Stimulated activated memory B cell treated with anti-CD40 and anti-IgM and Interleukin-4, amounts not matched to agents 10 μg/mL and 1 μg/mL and 100 μg/mL, for 72 hours (primary cell): ENCODE measurements at regions not wholly inside any gene's neighbourhood (a gene's known extent, or its start where the extent isn't known, plus 50 kb on each side); places are given as distances from the start of the nearest gene placed in this dataset.

Experiments used
- ATAC-seq: fragments of 150-1000 bp; cut with Tn5 transposase; 2 replicates; pipeline ENCODE4 v1.10.0; 2021
- H3K27ac Mint-ChIP-seq: one replicate; pipeline ENCODE4 v1.8.0; 2022; ENCODE audit warnings: mild to moderate bottlenecking, mixed read lengths
- H3K27me3 Mint-ChIP-seq: one replicate; pipeline ENCODE4 v1.8.0; 2022; ENCODE audit warnings: mixed read lengths
- H3K36me3 Mint-ChIP-seq: one replicate; pipeline ENCODE4 v1.8.0; 2022; ENCODE audit warnings: mixed read lengths
- H3K4me1 Mint-ChIP-seq: one replicate; pipeline ENCODE4 v1.8.0; 2022; ENCODE audit warnings: mixed read lengths
- H3K4me3 Mint-ChIP-seq: one replicate; pipeline ENCODE4 v1.8.0; 2022; ENCODE audit warnings: mild to moderate bottlenecking, moderate library complexity, mixed read lengths
- H3K9me3 Mint-ChIP-seq: one replicate; pipeline ENCODE4 v1.8.0; 2022; ENCODE audit warnings: mixed read lengths

GRCh38 chr12:85516039-85516438 lies 236.0 kb downstream of the ALX1 start:
- Mint-ChIP-seq H3K9me3 (no peaks in the 10 kb centered on the region), H3K27ac (no peak overlapping the region), H3K4me1 (no peaks in the 10 kb centered on the region), H3K36me3 (no peaks in the 10 kb centered on the region), H3K27me3 (no peaks in the 10 kb centered on the region), H3K4me3 (no peak overlapping the region)
- ATAC-seq: no peak

- Mint-ChIP-seq H3K4me3 (no peak overlapping the region), H3K4me1 (no peaks in the 10 kb centered on the region), H3K9me3 (no peaks in the 10 kb centered on the region), H3K36me3 (no peaks in the 10 kb centered on the region), H3K27ac (no peak overlapping the region), H3K27me3 (no peaks in the 10 kb centered on the region)
- ATAC-seq: peak; percentile 8
Measured at GRCh38 chr12:85516667-85517325, 236.8 kb downstream of the ALX1 start.

- no peaks in the 10 kb centered on the region for H3K36me3 Mint-ChIP-seq
- H3K4me1 Mint-ChIP-seq: no peaks in the 10 kb centered on the region
- no peak for ATAC-seq
- H3K4me3 Mint-ChIP-seq: no peak overlapping the region
- H3K9me3 Mint-ChIP-seq: no peaks in the 10 kb centered on the region
- no peak overlapping the region for H3K27ac Mint-ChIP-seq
- no peaks in the 10 kb centered on the region for H3K27me3 Mint-ChIP-seq
Measured at GRCh38 chr12:85519163-85519562, 239.1 kb downstream of the ALX1 start.

GRCh38 chr12:85523197-85523596 lies 243.2 kb downstream of the ALX1 start:
- Mint-ChIP-seq H3K4me1 (no peaks in the 10 kb centered on the region), H3K27ac (no peak overlapping the region), H3K27me3 (no peaks in the 10 kb centered on the region), H3K4me3 (no peak overlapping the region), H3K36me3 (no peaks in the 10 kb centered on the region), H3K9me3 (no peaks in the 10 kb centered on the region)
- no peak for ATAC-seq

GRCh38 chr12:85527192-85527591 lies 247.2 kb downstream of the ALX1 start:
- no peaks in the 10 kb centered on the region for H3K4me1 Mint-ChIP-seq
- H3K4me3 Mint-ChIP-seq: no peak overlapping the region
- no peak for ATAC-seq
- H3K36me3 Mint-ChIP-seq: no peaks in the 10 kb centered on the region
- no peak overlapping the region for H3K27ac Mint-ChIP-seq
- no peaks in the 10 kb centered on the region for H3K27me3 Mint-ChIP-seq
- no peaks in the 10 kb centered on the region for H3K9me3 Mint-ChIP-seq

GRCh38 chr12:85529896-85530295 lies 249.9 kb downstream of the ALX1 start:
- H3K27ac Mint-ChIP-seq: no peak overlapping the region

DNA sequence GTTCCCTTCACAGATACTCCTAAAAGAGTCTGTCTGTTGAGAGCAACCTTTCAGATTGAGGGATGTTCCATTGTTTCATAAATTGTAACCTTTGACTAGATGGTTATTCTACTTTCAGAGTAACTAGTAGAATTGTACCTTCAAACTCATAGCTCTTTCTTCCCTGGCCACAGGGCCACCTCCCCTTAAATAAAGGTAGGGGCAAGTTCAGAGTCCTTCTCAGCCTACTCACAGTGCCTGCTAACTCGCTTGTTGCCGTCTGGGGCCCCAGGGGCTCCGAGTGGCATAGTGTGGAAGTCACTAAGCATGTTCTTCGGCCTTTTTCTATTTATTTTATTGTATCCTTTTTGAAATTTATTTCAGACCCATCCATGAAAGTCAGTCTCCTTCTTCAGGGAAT lies 250.4 kb downstream of the ALX1 start:
- no peaks in the 10 kb centered on the region for H3K36me3 Mint-ChIP-seq
- no peaks in the 10 kb centered on the region for H3K27me3 Mint-ChIP-seq
- peaks cover 2% of the 10 kb centered on the region for H3K9me3 Mint-ChIP-seq
- no peak for ATAC-seq
- H3K27ac Mint-ChIP-seq: no peak overlapping the region
- H3K4me1 Mint-ChIP-seq: no peaks in the 10 kb centered on the region
- no peak overlapping the region for H3K4me3 Mint-ChIP-seq

More at GRCh38 chr12:85529896-85530295, 249.9 kb downstream of the ALX1 start:
- no peaks in the 10 kb centered on the region for H3K4me1 Mint-ChIP-seq
- H3K9me3 Mint-ChIP-seq: peaks cover 2% of the 10 kb centered on the region
- H3K36me3 Mint-ChIP-seq: no peaks in the 10 kb centered on the region
- no peak for ATAC-seq
- no peaks in the 10 kb centered on the region for H3K27me3 Mint-ChIP-seq
- H3K4me3 Mint-ChIP-seq: no peak overlapping the region

DNA sequence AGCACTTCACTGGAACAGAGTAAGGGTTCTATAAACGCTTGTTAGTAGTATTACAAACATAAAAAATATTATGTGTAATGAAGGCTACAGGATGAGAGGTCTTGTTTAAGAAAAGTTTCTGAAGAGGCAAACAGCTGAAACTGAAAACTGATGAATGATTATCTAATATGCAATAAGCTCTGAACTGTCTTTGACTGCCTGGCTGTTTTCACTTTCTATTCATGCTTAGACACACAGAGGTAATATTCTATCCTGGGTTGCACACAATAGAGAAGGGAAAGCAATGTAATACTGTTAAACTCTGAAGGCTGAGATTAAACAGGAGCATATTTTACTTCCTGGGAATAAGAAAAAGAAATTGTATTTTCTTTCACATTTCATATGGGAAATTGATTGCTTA lies 251.3 kb downstream of the ALX1 start:
- no peak overlapping the region for H3K27ac Mint-ChIP-seq
- no peak overlapping the region for H3K4me3 Mint-ChIP-seq
- no peaks in the 10 kb centered on the region for H3K36me3 Mint-ChIP-seq
- no peaks in the 10 kb centered on the region for H3K27me3 Mint-ChIP-seq
- H3K4me1 Mint-ChIP-seq: no peaks in the 10 kb centered on the region
- ATAC-seq: no peak
- peaks cover 2% of the 10 kb centered on the region for H3K9me3 Mint-ChIP-seq

DNA sequence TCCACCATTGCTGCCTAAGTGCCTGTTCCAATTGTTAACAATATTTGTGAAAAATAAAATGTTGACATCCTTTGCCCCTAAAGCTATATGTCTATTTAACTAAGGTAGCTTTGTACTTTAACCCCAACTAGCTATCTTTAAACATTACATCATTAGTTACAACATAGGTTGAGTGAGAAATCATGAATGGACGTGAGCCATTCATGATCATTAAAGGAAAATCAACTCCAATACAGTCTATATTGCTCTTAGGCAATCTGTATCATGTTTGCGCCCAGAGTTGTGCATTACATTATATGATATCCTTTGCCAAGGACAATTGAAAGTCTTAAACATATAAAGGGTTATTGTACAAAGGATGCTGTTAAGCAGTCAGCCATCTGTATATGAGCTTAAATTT lies 269.6 kb downstream of the ALX1 start:
- H3K9me3 Mint-ChIP-seq: no peaks in the 10 kb centered on the region
- no peaks in the 10 kb centered on the region for H3K27me3 Mint-ChIP-seq
- H3K27ac Mint-ChIP-seq: no peak overlapping the region
- ATAC-seq: no peak
- no peaks in the 10 kb centered on the region for H3K4me1 Mint-ChIP-seq
- H3K4me3 Mint-ChIP-seq: no peak overlapping the region
- H3K36me3 Mint-ChIP-seq: no peaks in the 10 kb centered on the region

DNA sequence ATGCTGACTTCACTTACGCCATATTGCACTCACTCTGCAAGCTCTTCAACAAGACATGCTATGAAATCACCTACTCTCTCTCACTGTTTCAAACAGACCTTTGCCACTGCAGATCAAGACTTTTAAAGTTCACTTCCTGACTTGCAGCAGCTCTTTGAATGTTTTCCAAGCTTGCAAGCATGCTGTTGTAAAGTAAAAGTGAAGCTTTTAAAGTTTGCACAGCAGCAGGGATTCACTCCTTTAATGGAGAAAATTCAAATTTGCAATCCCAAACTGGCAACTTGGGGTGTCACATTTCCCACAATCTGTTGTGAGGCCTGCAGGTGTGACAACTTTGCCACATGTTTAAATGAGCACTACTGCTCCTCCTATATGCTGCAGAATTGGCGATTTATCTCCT lies 270.9 kb downstream of the ALX1 start:
- Mint-ChIP-seq H3K36me3 (no peaks in the 10 kb centered on the region), H3K4me3 (no peak overlapping the region), H3K4me1 (no peaks in the 10 kb centered on the region), H3K9me3 (no peaks in the 10 kb centered on the region), H3K27me3 (no peaks in the 10 kb centered on the region), H3K27ac (no peak overlapping the region)
- no peak for ATAC-seq

DNA sequence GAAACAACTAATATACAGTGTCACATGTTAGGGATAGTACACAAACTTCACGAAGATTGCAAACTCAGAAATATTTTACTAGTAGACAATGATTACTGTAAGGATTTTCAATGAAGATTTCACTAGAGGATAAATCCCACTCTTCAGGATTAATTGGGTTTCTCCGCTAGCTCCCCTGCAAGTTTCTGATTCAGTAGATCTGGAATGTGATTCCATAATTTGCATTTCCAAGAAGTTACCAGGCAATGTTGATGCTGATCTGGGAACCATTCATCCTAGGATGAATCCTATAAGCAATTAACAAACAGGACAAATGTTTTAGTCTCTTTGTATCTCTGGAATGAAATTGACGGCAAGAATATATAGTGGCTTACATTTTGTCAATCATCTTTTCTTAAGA lies 272.4 kb downstream of the ALX1 start:
- Mint-ChIP-seq H3K36me3 (no peaks in the 10 kb centered on the region), H3K4me1 (no peaks in the 10 kb centered on the region), H3K4me3 (no peak overlapping the region), H3K27ac (no peak overlapping the region), H3K27me3 (no peaks in the 10 kb centered on the region), H3K9me3 (no peaks in the 10 kb centered on the region)
- no peak for ATAC-seq

DNA sequence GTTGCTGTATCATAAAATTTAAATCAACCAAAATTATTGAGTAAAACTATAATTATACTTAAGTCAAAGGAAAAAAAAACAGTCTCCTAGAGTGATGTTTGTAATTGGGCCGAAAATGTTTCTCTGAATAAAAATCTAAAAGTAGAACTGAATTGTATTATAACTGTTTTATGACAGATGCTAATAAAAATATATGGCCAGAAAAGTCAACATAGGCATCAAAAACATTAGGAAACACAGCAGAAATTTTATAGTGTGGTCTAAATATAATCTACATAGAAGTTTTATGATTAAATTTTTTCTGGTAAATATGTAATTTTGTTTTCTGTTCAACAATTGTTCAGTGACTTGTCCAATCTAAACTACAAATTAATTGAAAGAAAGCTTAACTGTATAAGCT lies 277.8 kb downstream of the ALX1 start:
- Mint-ChIP-seq H3K4me1 (no peaks in the 10 kb centered on the region), H3K27ac (no peak overlapping the region), H3K36me3 (no peaks in the 10 kb centered on the region), H3K9me3 (no peaks in the 10 kb centered on the region), H3K4me3 (no peak overlapping the region), H3K27me3 (no peaks in the 10 kb centered on the region)
- ATAC-seq: no peak

DNA sequence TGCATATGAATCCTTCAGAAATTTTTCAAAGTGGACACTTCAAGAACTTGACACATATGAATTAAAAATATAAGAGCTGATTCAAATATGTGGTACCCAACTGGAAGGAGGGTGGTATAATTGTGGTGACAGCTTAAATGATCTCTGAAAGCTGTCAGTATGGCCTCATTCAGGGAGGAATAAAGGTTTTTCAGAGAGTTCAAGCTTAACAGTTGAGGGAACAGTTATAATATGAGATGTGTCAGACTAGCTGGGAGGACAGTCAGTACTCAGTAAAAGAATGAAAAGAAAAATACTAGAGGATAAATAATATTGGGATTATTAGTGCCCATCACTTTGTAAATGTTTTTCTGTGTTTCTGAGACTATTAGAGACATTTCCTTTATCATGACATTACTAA lies 277.5 kb downstream of the RASSF9 start:
- no peak overlapping the region for H3K27ac Mint-ChIP-seq
- H3K4me3 Mint-ChIP-seq: no peak overlapping the region
- H3K27me3 Mint-ChIP-seq: no peaks in the 10 kb centered on the region
- ATAC-seq: no peak
- no peaks in the 10 kb centered on the region for H3K36me3 Mint-ChIP-seq
- no peaks in the 10 kb centered on the region for H3K9me3 Mint-ChIP-seq
- no peaks in the 10 kb centered on the region for H3K4me1 Mint-ChIP-seq

DNA sequence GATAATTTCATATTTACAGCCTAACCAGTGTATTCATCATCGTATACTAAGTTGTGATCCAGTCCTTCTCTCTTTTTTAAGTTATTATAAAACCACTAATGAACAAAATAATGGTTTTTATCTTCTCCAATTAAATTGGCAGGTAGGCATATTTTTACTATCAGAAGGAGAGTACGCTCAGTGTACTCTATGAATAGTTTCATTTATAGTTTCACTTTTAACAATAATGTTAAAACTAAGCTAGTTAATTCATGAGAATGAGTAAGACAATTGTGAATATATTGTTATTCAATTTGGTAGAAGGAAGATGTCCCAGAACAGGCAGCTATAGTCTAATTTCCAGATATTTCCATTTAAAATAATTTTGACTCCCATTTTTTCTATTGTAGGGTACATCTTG lies 277.1 kb downstream of the RASSF9 start:
- Mint-ChIP-seq H3K36me3 (no peaks in the 10 kb centered on the region), H3K27ac (no peak overlapping the region), H3K27me3 (no peaks in the 10 kb centered on the region), H3K4me1 (no peaks in the 10 kb centered on the region), H3K9me3 (no peaks in the 10 kb centered on the region), H3K4me3 (no peak overlapping the region)
- ATAC-seq: no peak

- no peaks in the 10 kb centered on the region for H3K36me3 Mint-ChIP-seq
- no peak overlapping the region for H3K4me3 Mint-ChIP-seq
- H3K4me1 Mint-ChIP-seq: no peaks in the 10 kb centered on the region
- H3K27me3 Mint-ChIP-seq: no peaks in the 10 kb centered on the region
- H3K27ac Mint-ChIP-seq: no peak overlapping the region
- H3K9me3 Mint-ChIP-seq: no peaks in the 10 kb centered on the region
- no peak for ATAC-seq
Measured at GRCh38 chr12:85559536-85559935, 276.7 kb downstream of the RASSF9 start.

GRCh38 chr12:85562765-85563164 lies 273.4 kb downstream of the RASSF9 start:
- Mint-ChIP-seq H3K4me1 (peaks cover 6% of the 10 kb centered on the region), H3K27me3 (no peaks in the 10 kb centered on the region), H3K9me3 (no peaks in the 10 kb centered on the region), H3K27ac (no peak overlapping the region), H3K4me3 (no peak overlapping the region), H3K36me3 (no peaks in the 10 kb centered on the region)
- ATAC-seq: no peak

DNA sequence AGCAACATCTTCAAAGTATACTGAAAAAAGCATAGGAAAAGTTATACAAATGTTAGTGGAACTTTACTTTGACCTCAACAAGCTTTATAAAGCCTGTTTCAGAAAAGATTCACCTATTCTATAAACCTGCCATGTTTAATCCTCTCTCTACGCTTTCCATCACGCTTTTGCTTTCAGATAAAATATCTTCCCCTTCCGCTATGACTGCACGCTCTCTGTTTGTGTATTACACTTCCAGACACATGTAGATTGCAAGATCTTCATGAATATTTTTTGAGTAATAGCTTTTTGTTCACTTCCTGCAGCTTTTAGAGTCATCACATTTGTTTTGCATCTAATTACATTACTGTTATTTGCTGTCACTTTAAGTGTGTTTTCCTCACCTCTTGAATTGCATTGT lies 271.4 kb downstream of the RASSF9 start:
- no peak for ATAC-seq
- Mint-ChIP-seq H3K9me3 (no peaks in the 10 kb centered on the region), H3K4me1 (peaks cover 6% of the 10 kb centered on the region), H3K4me3 (no peak overlapping the region), H3K27me3 (no peaks in the 10 kb centered on the region), H3K36me3 (no peaks in the 10 kb centered on the region), H3K27ac (no peak overlapping the region)
